EL (cell line): ENCODE measurements at regions not wholly inside any gene's neighbourhood (a gene's known extent, or its start where the extent isn't known, plus 50 kb on each side); places are given as distances from the start of the nearest gene placed in this dataset.

Experiments
- DNase-seq: peaks from one replicate; pipeline ENCODE4 v3.0.0-alpha.2; 2016

DNA sequence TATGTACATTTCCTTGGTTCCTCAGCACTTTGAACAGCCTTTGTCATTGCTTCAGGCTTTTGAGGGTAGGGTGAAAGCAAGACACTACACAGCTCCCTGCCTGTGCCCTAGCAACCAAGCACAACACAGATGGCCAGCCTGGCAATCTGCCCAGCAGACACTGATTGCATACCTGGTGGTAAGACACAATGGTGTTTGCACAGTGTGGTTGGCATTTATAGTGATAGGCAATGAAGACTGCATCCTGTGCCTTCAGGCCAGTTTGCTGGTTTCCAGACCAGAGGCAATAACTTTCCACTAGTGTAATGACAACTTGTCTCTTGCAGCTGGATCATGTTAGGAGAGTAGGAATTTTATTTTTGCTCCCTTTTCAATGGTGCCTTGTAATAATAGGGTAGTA is 144.5 kb upstream of the TNC start:
- peak; percentile 95 for DNase-seq

DNA sequence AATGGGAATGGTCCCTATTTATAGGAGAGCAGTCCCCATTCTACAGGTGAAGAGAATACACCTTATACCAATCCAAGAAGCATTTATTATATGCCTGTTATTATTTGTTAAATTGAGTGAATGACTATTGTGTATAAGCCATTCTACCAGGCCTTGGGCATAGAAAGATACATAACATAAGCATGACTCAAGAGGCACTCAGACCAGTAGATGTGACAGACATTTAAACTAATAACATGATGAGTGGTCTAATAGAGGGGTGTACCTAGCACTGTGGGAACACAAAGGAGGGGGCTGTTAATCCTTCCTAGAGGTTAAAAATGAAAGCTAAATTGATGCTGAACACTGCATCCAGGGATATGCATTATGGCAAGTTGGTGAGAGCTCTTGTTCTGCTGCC is 145.0 kb upstream of the TNC start:
- DNase-seq, result peak; percentile 63

DNA sequence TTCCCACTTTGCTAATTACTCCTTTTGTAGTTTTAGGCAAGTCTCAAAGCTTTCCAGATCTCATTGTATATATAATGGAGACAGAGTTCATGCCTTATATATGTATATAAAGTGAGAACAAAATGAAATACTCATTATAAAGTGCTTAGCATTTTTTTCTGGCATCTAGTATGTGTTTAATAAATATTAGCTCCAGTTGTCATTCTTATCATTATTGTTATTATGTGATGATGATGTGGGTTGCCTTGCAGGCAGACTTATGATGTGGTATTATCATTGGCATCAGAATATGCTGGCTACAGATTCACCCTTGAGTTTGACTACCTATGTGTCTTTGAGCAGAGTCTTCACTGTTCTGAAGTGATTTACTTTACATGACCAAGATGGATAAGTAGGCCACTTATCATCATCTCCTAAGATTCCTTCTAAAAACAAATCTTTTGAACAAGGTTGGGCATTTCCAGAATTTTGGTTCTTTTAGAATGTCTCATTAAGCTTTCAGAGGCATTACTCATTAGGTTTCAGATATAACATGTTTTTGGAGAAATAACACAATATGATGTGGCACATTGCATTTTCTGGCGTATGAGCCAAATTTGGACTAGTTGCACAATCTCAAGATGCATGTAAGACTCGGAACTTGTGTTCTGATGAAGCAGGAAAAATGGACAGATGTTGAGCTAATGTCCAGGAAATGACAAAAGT is 145.6 kb upstream of the TNC start:
- peak; percentile 75 for DNase-seq

DNA sequence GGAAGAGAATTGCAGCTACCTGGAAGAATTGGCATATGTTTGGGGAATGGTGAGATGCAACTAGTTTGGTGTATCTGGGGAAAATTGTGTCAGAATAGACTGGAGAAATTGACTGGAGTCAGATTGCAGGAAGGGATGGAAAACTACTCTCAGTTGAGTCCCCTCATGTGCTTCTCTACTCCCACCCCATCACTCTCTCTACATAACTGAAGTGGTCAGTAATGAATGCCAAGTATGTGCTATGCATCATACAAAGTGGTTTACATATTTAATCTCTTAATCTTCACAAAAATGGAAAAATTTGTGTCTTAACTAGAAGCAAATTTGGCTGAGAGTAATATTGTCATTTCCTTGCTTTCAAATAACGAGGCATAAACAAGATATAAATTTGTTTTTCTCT is 146.4 kb upstream of the TNC start:
- peak; percentile 79 for DNase-seq

DNA sequence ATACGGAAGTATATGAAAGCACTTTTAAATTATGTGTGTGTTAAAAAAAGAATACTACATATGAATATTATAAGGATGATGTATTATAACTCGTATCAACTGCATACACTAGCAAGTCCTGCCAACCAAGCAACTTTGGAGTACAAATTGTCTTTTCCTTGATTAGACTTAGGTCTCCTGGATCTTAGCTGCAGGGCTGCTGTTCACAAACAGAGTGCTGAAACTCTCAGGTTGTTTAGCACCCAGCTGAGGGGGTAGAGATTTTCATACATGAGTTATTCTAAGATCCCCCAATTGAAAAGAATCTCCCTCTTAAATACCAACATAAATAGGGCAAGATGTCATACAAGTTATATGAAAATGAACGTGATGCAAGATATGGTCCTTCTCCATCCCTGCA is 149.8 kb upstream of the TNC start:
- peak; percentile 13 for DNase-seq

DNA sequence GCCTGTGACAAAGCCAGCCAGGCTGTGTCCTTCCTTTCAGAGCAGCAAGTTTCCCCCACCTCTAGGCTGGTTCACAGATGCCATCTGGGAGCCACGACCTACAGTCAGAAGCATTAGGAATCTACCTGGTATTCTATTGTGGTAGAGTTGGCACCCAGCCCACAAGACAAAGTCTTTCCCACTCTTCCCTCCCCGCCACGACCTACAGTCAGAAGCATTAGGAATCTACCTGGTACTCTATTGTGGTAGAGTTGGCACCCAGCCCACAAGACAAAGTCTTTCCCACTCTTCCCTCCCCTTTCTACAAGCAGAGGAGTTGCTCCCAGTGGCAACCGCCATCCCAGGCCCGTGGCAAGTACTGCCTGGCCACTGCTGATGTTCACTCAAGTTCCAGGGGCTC is 157.8 kb upstream of the TNC start:
- DNase-seq, result no peak

DNA sequence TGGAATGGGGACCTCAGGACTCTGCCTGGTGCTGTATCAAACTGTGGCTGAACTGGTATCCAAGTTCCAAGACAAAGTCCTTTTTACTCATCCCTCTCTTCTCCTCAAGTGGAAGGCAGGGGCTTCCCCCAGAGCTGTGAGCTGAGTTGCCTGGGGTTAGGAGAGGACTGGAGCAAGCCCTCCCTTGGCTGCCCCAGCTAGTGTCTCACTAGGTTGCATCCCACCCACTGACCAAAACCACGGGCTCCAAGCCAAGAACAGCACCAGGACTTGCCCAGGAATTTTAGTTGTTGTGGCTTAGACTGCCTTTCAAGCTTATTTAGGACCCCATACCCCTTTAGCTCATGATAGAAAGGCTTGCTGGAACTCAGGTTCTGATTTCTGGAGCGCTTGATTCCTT is 158.7 kb upstream of the TNC start:
- peak; percentile 72 for DNase-seq

DNA sequence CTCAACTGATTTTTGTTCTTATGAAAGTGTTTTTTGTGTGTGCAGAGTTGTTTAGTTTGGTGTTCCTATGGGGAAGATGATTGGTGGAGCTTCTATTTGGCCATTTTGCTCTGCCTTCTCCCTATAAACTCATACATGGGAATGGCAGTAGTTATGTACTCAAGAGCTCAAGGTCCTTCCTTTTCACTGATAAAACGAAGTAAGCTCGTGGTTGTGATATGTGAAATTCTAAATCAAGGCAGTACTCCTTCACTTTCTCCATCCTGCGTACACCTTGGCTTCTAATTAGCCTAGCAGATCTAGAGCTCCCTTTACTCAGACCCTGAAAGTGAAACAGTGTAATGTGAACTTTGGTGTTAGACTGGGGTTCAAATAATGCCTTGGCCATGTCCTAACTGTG is 159.3 kb upstream of the TNC start:
- no peak for DNase-seq

DNA sequence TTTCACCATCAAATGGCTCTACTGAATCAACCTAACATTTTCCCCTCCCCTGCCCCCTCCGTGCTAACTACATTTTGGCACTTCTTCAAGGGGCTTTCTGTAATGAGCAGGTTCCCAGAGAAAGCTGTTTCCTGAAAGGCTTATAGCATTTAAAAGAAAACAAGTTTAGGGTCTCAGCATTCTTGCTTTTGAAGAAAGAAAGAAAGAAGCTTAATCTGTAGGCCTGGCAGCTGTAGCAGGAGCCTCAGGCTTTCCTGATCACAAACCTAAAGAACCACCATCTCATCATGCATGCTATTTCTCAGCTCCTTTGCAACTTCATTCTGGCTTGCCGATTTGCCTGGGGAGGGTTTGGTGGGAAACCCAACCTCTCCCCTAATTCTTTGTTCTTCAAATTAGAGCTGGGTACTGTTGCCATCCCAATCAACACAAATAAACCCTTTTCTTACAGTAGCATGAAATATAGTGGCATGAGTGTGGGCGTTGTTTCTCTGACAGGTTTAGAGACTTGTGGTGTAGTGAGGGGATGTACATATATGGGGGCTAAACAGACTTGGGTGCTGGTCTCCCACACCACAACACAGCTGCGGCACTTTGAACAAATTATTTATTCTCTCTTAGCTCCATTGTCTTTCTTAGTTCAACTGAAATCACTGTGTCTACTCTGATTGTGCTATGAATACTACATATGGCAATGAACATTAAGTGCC is 160.5 kb upstream of the TNC start:
- no peak for DNase-seq

DNA sequence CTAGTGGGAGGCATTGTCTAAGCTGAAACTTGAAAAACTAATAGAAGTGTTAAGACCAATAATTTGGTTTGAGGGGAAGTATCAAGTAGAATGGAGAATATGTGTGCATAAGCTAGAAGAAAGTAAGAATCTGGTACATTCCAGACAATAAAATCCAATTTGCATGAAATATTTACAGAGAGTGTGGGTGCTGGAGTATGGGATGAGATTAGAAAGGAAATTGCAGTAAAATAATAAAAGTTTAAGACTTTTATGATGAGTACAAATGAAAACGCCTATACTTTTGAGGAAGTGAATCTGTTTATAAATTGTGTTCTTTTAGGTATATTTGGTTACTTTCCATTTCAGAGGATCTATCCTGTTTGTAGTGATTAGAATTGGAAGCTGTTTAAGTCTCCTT is 165.4 kb upstream of the TNC start:
- DNase-seq, result no peak

DNA sequence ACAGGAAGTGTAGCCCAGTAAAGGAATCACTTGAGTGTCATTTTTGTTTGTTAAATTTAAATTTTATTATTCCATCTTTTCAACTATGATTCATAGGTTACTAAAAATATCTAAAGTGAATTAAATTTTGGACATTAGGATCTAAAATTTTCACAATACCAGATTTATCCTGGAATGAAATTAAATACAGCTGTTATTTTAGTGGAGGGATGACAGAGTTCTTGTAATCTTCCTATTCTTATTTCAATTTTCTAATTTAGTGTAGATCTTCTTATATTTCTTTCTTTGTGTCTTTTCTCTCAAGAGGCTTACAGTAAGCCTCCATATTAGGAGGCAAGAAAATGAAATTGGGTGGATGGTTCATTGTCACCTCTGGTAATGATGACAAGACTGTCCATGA is 167.9 kb upstream of the TNC start:
- DNase-seq, result no peak

DNA sequence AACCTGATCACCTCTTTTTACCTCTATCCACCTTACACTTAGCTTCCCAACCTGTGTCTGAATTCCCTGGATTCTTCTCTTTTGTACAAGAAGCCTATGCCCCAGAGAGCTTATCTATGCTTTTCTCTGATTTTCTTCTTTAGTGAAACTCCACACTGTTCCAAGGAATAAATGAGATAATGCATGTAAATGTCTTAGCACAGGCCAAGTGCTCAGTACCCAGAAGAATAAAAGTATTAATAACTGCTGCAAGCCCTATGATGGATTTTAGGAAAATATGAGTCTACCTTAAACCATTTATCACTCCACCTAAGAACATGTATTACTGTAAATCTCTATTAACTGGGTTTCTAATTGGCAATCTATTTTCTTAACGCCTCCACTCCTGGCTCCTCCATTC is 168.5 kb upstream of the TNC start:
- DNase-seq, result no peak

DNA sequence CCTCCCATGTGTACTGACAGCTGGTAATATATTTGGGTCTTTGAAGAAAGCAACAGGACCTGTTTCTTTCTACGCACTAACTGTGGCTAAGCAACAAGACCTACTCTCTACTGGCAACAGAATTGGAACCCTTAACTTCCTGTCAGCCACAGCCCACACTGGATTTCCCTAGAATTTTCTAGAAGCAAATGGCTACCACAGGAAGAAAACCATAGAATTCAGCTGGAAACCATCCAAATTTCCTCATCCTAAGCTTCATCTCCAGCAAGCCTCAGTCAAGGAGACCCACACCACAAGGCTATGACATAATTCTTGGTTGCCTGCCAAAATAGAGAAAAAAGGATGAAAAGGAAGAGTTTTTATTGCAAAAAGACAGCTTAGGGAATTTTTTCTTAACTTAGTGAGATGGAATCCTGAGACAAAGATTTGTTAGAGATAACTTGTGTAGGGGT is 171.8 kb upstream of the TNC start:
- peak; percentile 92 for DNase-seq

DNA sequence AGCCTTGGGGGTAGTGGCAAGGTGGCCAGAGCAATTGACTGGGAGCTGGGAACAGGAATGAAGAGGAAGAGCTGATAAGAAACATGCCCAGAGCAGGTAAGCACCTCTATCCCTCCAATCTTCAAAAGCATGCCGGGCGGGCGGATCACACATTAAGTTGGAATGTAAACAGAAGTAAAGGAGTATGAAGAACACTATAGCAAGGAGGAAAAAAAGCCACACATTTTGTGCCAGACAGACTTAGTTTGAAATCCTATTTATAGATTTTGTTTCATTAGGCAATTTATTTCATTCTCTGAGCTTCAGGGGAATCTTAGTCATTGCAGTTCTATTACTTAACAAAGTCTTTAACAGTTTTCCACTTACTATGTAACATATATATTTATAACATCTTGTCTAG is 173.9 kb upstream of the TNC start:
- DNase-seq, result peak; percentile 8

DNA sequence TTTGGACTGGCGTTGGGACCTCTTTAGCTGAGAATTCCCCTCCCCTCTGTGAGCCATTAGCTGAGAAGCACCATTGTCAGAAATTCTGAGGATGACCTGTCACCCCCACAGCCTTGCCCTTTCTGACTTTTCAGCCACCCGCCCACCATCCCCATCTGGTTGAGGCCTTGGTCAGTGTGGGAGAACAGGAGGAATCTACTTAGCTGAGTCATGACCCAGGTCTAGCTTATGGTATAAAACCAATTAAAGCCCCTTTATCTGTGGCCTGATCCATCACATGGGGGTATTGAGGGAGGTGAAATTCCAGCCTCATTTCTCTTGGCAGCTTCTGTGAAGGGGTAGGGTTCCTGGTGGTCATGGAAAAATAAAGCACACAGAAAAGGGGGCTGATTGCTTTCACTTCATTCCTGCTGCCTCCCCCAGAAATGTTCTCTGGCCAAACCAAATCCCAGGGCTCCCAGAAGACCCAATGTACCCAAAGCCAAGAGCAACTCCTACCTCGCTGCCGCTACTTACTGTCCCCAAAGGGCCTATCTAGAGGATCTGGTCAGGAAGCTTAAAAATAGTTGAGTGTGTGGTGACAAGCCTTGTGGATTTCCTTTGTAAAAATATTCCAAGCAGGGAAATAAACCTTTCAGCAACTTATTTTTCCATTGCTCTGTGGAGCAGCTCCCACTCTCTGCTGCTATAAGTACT is 174.8 kb upstream of the TNC start:
- peak; percentile 62 for DNase-seq

DNA sequence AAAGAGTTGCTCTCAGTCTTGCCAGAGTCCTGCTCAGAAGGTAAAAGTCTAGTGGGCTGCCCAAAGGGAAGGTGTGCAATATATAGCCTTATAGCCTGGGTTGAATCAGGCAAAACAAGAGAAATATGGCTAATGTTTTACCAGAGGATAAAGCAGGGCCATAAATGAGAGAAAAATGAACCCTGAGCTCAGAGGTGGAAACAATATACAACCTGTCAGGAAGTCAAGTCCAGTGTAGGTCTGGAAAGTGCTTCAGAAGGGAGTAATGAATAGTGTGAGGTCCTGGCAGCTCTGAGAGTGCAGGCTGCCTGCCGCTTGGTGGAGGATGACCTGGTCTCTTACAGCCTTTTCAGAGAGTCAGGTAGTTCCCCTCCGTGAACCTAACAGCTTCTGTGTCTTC is 177.8 kb upstream of the TNC start:
- no peak for DNase-seq

DNA sequence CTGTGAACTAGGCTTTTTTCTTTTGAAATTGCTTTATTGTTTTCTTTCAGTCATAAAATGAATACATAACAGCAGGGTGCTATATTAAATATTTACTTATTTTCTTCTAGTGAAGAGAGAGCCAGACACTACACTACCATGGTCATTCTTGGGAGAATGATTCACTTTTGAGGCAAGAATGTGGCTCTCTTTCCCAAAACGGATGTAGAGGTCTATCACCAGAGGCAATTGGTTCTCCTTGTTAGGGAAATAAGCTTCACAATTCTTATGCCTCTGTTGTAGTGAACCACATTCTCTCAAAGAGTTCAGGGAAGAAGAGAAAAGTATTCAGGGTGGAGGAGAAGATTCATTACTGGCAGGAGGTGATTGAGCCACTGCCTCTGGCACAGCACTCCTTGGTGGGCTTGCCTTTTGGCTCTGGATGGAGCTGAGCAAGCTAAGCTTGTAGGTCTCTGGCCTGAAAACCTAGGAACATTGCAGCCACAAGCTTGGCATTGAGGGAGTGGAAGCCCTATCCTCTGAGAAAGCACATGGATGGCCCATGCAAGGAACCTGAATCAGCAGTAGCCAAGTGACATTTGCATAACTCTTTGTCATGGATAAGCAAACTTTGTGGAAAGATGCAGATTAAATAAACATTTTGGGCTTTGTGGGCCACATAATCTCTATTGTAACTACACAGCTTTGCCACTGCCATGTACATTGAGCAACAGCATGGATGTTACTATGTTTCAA is 179.0 kb upstream of the TNC start:
- DNase-seq, result peak; percentile 58

DNA sequence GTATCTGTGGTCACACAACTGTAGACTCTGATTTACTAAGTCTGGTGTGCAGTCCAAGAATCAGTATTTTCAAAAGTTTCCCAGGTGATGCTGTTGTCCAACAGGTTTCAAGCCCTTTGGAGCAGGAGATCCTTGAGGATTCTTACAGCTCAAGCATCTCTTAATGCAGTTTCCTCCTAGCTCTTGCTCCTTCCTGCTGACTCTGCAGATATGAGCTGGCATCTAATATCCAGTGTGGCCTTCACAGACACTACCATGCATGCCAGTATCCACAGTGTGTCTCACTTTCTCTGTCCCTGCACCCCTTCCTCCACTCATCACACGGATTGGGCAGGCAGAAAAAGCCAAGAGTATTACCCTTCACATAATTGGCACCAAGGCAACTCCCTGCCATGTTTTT is 182.2 kb upstream of the TNC start:
- no peak for DNase-seq

DNA sequence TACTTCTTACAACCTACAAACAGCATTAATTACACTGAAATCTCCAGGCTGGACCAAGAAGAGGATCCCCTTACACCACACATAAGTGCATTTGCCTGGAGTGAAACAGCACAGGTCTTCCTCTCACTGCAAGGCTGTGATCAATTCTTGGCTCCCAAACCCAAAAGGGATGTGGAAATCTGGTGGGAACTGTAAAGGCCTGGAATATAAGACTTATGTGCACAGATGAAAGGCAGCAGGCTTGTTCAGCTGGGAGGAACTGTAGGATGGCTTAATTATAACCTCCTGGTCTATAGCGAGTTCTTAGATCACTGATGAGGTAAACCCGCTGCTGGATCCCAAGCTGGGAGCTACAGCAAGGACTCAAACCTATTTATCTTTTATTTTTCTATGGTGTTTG is 182.9 kb upstream of the TNC start:
- DNase-seq, result no peak

DNA sequence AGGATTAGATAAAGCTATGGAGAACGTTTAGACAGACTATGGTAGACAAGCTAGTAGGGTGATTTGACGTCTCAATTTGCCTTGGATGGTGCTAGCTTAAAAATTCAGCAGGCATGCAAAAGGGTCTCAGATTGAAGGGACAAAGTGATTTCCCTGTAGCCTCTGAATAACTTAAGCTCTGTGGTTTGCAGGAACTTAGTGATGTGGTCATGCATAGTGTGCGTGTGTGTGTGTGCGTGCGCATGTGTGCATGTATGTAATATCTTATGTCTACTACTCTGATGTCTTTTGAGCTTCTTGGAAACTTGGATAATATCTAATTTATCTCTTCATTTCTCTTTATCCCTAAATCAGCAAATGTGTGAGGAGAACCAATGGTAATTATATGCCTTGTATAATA is 183.6 kb upstream of the TNC start:
- DNase-seq, result no peak

DNA sequence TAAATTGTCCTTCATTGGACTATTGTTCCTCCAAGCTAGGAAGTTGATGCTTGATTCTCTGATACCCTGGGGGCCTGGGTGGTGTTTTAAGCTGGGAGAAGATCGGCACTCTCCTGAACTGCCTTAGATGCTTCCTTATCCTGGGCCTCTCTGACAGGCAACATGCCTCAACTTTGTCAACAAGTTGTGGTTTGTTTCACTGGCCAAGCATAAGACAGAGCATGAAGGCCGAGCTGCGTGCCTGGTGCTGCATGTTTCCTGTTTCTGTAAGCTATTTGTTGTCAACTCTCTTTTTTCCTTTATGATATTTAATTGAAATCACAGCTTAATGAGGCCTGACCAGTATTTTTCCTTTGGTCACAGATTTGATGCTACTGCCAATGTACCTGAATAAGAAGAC is 187.6 kb upstream of the TNC start:
- DNase-seq, result no peak

DNA sequence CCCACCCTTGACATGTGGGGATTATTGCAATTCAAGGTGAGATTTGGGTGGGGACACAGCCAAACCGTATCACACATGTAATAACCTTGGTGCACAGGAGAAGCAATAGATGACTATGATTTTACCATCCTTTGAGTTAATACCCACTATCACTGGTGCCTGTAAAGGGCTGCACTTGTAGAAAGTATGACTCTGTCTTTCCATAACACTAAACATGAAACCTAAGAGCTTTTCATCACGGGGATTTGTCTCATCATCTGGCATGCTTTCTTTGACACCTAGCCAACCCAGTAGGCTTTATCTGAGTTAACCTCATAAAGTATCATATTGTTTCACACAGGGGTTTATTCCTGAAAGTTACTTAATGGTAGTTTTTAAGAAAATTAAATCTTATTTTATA is 188.9 kb upstream of the TNC start:
- no peak for DNase-seq

DNA sequence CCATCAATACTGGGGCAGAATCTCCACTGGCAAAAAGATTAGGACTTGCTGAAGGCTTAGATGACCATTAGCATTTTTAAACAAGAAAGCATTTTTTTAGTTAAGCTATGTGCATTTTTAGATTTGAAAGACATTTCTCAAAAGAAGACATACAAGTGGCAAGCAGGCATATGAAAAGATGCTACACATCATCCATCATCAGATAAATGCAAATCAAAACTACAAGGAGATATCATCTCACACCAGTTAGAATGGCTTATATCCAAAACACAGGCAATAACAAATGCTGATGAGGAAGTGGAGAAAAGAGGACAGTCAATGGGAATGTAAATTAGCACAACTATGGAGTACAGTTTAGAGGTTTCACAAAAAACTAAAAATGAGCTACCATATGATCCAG is 195.6 kb upstream of the TNC start:
- DNase-seq, result no peak

DNA sequence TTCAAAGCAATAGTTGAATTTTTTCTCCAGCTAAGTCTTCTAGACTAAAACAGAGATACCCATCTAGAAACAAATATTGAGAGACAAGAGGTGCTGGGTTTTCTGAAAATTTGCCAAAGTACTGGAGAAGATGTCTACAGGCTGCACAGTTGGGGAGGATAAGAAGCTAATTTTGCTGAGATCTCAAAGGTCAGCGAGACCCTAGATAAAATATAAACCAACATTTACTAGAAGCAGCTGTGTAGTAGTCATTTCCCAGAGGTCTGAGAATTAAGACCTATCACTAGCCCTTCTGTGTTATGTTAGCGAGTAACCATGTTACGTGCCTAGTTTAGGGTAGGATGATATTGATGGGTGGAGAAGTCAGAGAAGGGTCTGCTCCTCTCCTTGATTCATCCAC is 208.5 kb upstream of the TNC start:
- no peak for DNase-seq
